ENCODE measurements at regions not wholly inside any gene's neighbourhood (a gene's known extent, or its start where the extent isn't known, plus 50 kb on each side); places are given as distances from the start of the nearest gene placed in this dataset.

DNA sequence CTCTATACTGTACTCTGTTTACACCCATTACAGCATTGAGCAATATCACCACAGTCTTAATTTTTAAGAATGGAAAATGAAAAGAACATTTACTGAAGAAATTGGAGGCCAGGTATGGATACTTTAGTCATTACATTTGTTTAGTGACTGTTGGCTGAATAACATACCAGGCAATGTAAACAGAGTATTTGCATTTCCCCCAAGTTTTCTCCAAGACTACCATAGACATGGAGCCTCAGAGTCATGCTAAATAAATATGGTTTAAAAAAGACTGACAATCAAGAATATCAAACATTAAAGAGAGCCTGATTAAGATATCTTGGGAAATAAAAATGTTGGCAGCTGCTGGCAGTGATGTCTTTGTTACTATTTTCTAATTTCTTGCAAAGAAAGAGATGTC, 136.9 kb upstream of the ADAMTS5 start:
- TF ChIP-seq, protein P1, sequence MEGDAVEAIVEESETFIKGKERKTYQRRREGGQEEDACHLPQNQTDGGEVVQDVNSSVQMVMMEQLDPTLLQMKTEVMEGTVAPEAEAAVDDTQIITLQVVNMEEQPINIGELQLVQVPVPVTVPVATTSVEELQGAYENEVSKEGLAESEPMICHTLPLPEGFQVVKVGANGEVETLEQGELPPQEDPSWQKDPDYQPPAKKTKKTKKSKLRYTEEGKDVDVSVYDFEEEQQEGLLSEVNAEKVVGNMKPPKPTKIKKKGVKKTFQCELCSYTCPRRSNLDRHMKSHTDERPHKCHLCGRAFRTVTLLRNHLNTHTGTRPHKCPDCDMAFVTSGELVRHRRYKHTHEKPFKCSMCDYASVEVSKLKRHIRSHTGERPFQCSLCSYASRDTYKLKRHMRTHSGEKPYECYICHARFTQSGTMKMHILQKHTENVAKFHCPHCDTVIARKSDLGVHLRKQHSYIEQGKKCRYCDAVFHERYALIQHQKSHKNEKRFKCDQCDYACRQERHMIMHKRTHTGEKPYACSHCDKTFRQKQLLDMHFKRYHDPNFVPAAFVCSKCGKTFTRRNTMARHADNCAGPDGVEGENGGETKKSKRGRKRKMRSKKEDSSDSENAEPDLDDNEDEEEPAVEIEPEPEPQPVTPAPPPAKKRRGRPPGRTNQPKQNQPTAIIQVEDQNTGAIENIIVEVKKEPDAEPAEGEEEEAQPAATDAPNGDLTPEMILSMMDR (IDR thresholded peaks at IDR 0.05), result no peak
- no peak for TF ChIP-seq POLR2A (IDR thresholded peaks at IDR 0.05)
- no peak for TF ChIP-seq EP300 (IDR thresholded peaks at IDR 0.05)
- no peak for TF ChIP-seq POLR2AphosphoS5 (IDR thresholded peaks at IDR 0.05)
